HCT116 (cell line): ENCODE measurements at regions not wholly inside any gene's neighbourhood (a gene's known extent, or its start where the extent isn't known, plus 50 kb on each side); places are given as distances from the start of the nearest gene placed in this dataset.

Source experiments
- ATAC-seq: fragments of 200-7000 bp; cut with Tn5 transposase; 2 replicates; pipeline ENCODE4 v1.9.1; 2020; ENCODE audit warnings: mild to moderate bottlenecking, moderate library complexity
- BruUV-seq: library from RNA; stranded (reverse); fragments of 400-500 nt; replicated peaks from 2 replicates; lab custom pipeline; 2021; lab: Mats Ljungman, UMichigan
- CTCF ChIA-PET: fragments of 300-600 bp; sonication (Branson Sonifier 250); formaldehyde crosslinking; loops from one replicate; lab custom pipeline; 2021; ENCODE audit warnings: antibody characterized with exemption; lab: Charles Lee
- POLR2A ChIA-PET: fragments of 300-600, 350-600 bp; sonication (Branson Sonifier 250); formaldehyde crosslinking; loops from one replicate; lab custom pipeline; 2021; ENCODE audit warnings: antibody characterized with exemption; lab: Charles Lee
- RAD21 ChIA-PET, 2 experiments: fragments of 300-600 bp; sonication (Branson Sonifier 250); formaldehyde crosslinking; loops; one replicate each; lab custom pipeline; 2023; ENCODE audit warnings: low total read pairs in 2 of 2; ENCODE audit not compliant: uncharacterized antibody in 2 of 2, unreplicated experiment in 2 of 2, low non-redundant PET in 1 of 2; lab: Charles Lee
- DNase-seq: peaks from one replicate; pipeline ENCODE4 v3.0.0-alpha.2; 2010; ENCODE audit warnings: low read depth, low spot score
- H2AFZ ChIP-seq: fragments of 200-600 bp; shearing (Covaris generic), sonication (generic); 2 replicates; pipeline ENCODE4 v1.6.1; 2017; ENCODE audit warnings: low read depth, mixed run types, mixed read lengths, antibody characterized with exemption, low read length; ENCODE audit not compliant: poor library complexity, severe bottlenecking
- H3K27ac ChIP-seq: 2 replicates; pipeline ENCODE4 v1.5.1; 2012; ENCODE audit warnings: low read depth, low read length
- H3K27me3 ChIP-seq: fragments of 200-600 bp; sonication (generic); 2 replicates; pipeline ENCODE4 v1.6.1; 2016; ENCODE audit warnings: mixed run types, low read length, mixed read lengths; ENCODE audit not compliant: insufficient read depth
- H3K36me3 ChIP-seq, 2 experiments: fragments of 200-500 bp in 1 of 2; fragments of 200-600 bp in 1 of 2; sonication (Bioruptor generic) in 1 of 2; sonication (generic) in 1 of 2; 2 replicates each; pipeline versions ENCODE4 v1.5.1 to v1.6.1; 2014 to 2016; ENCODE audit warnings: low read length in 2 of 2, inconsistent platforms in 1 of 2, mixed read lengths in 1 of 2, mixed run types in 1 of 2; ENCODE audit not compliant: insufficient read depth in 2 of 2, control insufficient read depth in 1 of 2
- H3K4me1 ChIP-seq, 2 experiments: fragments of 200-600 bp in 1 of 2; sonication (generic) in 1 of 2; 2 replicates each; pipeline versions ENCODE4 v1.5.1 to v1.6.1; 2012 to 2017; ENCODE audit warnings: low read length in 2 of 2, inconsistent platforms in 1 of 2, mild to moderate bottlenecking in 1 of 2, mixed read lengths in 1 of 2, mixed run types in 1 of 2, moderate library complexity in 1 of 2; ENCODE audit not compliant: insufficient read depth in 2 of 2, control insufficient read depth in 1 of 2
- H3K4me2 ChIP-seq: fragments of 200-600 bp; sonication (generic); 2 replicates; pipeline ENCODE4 v1.6.1; 2017; ENCODE audit warnings: mixed run types, low read length, mixed read lengths
- H3K4me3 ChIP-seq, 2 experiments: fragments of 200-600 bp in 1 of 2; sonication (generic) in 1 of 2; replicated peaks in 1 of 2; 2 replicates each; pipeline ENCODE4 v1.5.1; 2011 to 2016; ENCODE audit warnings: low read length in 2 of 2, control low read depth in 1 of 2, low read depth in 1 of 2, mild to moderate bottlenecking in 1 of 2, mixed read lengths in 1 of 2, mixed run types in 1 of 2
- H3K79me2 ChIP-seq: fragments of 200-600 bp; sonication (generic); 2 replicates; pipeline ENCODE4 v1.6.1; 2017; ENCODE audit warnings: mild to moderate bottlenecking, mixed run types, low read length, moderate library complexity, mixed read lengths; ENCODE audit not compliant: insufficient read depth
- H3K9ac ChIP-seq: fragments of 200-600 bp; sonication (generic); 2 replicates; pipeline ENCODE4 v1.6.1; 2016; ENCODE audit warnings: low read length, mixed read lengths
- H3K9me2 ChIP-seq: fragments of 200-600 bp; sonication (generic), shearing (Covaris generic); 2 replicates; pipeline ENCODE4 v1.6.1; 2017; ENCODE audit warnings: mixed run types, mild to moderate bottlenecking, moderate library complexity; ENCODE audit not compliant: insufficient read depth
- H3K9me3 ChIP-seq, 2 experiments: fragments of 200-500 bp in 1 of 2; fragments of 200-600 bp in 1 of 2; sonication (Bioruptor generic) in 1 of 2; sonication (generic) in 1 of 2; 2 replicates each; pipeline ENCODE4 v1.6.1; 2014 to 2017; ENCODE audit warnings: low read length in 2 of 2, mixed read lengths in 2 of 2, inconsistent platforms in 1 of 2, low read depth in 1 of 2, mild to moderate bottlenecking in 1 of 2, mixed run types in 1 of 2, moderate library complexity in 1 of 2; ENCODE audit not compliant: control insufficient read depth in 1 of 2, insufficient read depth in 1 of 2
- H4K20me1 ChIP-seq: fragments of 200-600 bp; sonication (generic), shearing (Covaris generic); 2 replicates; pipeline ENCODE4 v1.6.1; 2017; ENCODE audit warnings: mixed run types, mild to moderate bottlenecking, moderate library complexity; ENCODE audit not compliant: insufficient read depth
- ATF3 ChIP-seq: IDR thresholded peaks from 2 replicates; pipeline ENCODE4 v1.6.1; 2012
- CBX3 ChIP-seq: IDR thresholded peaks from 2 replicates; pipeline ENCODE4 v1.6.1; 2012; ENCODE audit warnings: low read depth
- CEBPB ChIP-seq: IDR thresholded peaks from 2 replicates; pipeline ENCODE4 v1.6.1; 2012; ENCODE audit warnings: low read depth
- CTCF ChIP-seq, 3 experiments: fragments of 200-600 bp in 1 of 3; sonication (generic) in 1 of 3; IDR thresholded peaks in 2 of 3; conservative IDR thresholded peaks in 1 of 3; 2 replicates each; pipeline ENCODE4 v1.5.1; 2012 to 2017; ENCODE audit warnings: low read depth in 2 of 3, low read length in 2 of 3, antibody characterized with exemption in 1 of 3, borderline replicate concordance in 1 of 3, control low read depth in 1 of 3, mild to moderate bottlenecking in 1 of 3, mixed read lengths in 1 of 3, mixed run types in 1 of 3, moderate library complexity in 1 of 3; ENCODE audit not compliant: insufficient read depth in 1 of 3
- EGR1 ChIP-seq: IDR thresholded peaks from 2 replicates; pipeline ENCODE4 v1.6.1; 2012; ENCODE audit warnings: low read depth
- ELF1 ChIP-seq: IDR thresholded peaks from 2 replicates; pipeline ENCODE4 v1.6.1; 2012; ENCODE audit warnings: low read depth, borderline replicate concordance
- EZH2phosphoT487 ChIP-seq: fragments of 200-600 bp; IDR thresholded peaks from 2 replicates; pipeline ENCODE4 v1.6.1; 2018; ENCODE audit warnings: antibody characterized with exemption, borderline replicate concordance
- JUND ChIP-seq: IDR thresholded peaks from 2 replicates; pipeline ENCODE4 v1.6.1; 2012
- POLR2AphosphoS5 ChIP-seq: IDR thresholded peaks from 2 replicates; pipeline ENCODE4 v1.6.1; 2011; ENCODE audit warnings: mild to moderate bottlenecking, low read depth, low read length, moderate library complexity
- RAD21 ChIP-seq: IDR thresholded peaks from 2 replicates; pipeline ENCODE4 v1.6.1; 2012; ENCODE audit warnings: low read depth, mild to moderate bottlenecking
- SIN3A ChIP-seq: IDR thresholded peaks from 2 replicates; pipeline ENCODE4 v1.6.1; 2012; ENCODE audit warnings: low read depth
- SP1 ChIP-seq: IDR thresholded peaks from 2 replicates; pipeline ENCODE4 v1.6.1; 2012; ENCODE audit warnings: low read depth
- SRF ChIP-seq: IDR thresholded peaks from 2 replicates; pipeline ENCODE4 v1.6.1; 2012; ENCODE audit warnings: low read depth
- TCF7L2 ChIP-seq: IDR thresholded peaks from 2 replicates; pipeline ENCODE4 v1.7.0; 2011; ENCODE audit warnings: borderline replicate concordance, inconsistent platforms; ENCODE audit not compliant: insufficient read depth, insufficient read length; ENCODE audit errors: extremely low read depth
- ZBTB33 ChIP-seq: IDR thresholded peaks from 2 replicates; pipeline ENCODE4 v1.6.1; 2011; ENCODE audit warnings: mild to moderate bottlenecking, low read length, moderate library complexity; ENCODE audit not compliant: insufficient replicate concordance; ENCODE audit errors: extremely low read depth
- ZNF274 ChIP-seq: fragments of 200-500 bp; sonication (Bioruptor generic); IDR thresholded peaks from 2 replicates; pipeline ENCODE4 v1.6.1; 2014; ENCODE audit warnings: mild to moderate bottlenecking, low read depth, low read length, inconsistent platforms
- intact Hi-C: fragments of 100-400 bp; cut with micrococcal nuclease; formaldehyde crosslinking; loops from 2 replicates; pipeline ENCODE4 v1.10.0; 2022

GRCh38 chr16:77035361-77035760, 155.6 kb upstream of the MON1B start:
- Histone ChIP-seq H3K36me3 (no peaks in the 10 kb centered on the region), H3K4me1 (no peaks in the 10 kb centered on the region), H2AFZ (no peak overlapping the region), H4K20me1 (no peaks in the 10 kb centered on the region), H3K4me2 (no peak overlapping the region), H3K27me3 (no peaks in the 10 kb centered on the region; the same call in 1 of the 2 replicates), H3K9me3 (no peaks in the 10 kb centered on the region), H3K4me3 (no peak overlapping the region), H3K9ac (no peak overlapping the region), H3K79me2 (no peaks in the 10 kb centered on the region), H3K27ac (no peak overlapping the region), H3K9me2 (no peaks in the 10 kb centered on the region)
- TF ChIP-seq CTCF (IDR thresholded peaks at IDR 0.05 in 2 of 3, conservative IDR thresholded peaks at IDR 0.05 in 1 of 3; ENCODE audit: borderline replicate concordance in 1 of 3, insufficient read depth in 1 of 3, low read depth in 2 of 3, low read length in 2 of 3) (no peak), ELF1 (no peak), EGR1 (no peak), ZBTB33 (no peak), ATF3 (no peak), JUND (no peak), TCF7L2 (no peak), SP1 (no peak), CEBPB (no peak), ZNF274 (no peak), RAD21 (no peak), SIN3A (no peak), SRF (no peak), CBX3 (no peak), EZH2phosphoT487 (no peak), POLR2AphosphoS5 (no peak)
- CTCF ChIA-PET: no interaction called here
- POLR2A ChIA-PET: no interaction called here
- ATAC-seq (no peak), DNase-seq (no peak)
- BruUV-seq: no TSS peak
- intact Hi-C loops: no loop called here
- RAD21 ChIA-PET: no interaction called here
